ENCODE measurements at regions not wholly inside any gene's neighbourhood (a gene's known extent, or its start where the extent isn't known, plus 50 kb on each side); places are given as distances from the start of the nearest gene placed in this dataset.

DNA sequence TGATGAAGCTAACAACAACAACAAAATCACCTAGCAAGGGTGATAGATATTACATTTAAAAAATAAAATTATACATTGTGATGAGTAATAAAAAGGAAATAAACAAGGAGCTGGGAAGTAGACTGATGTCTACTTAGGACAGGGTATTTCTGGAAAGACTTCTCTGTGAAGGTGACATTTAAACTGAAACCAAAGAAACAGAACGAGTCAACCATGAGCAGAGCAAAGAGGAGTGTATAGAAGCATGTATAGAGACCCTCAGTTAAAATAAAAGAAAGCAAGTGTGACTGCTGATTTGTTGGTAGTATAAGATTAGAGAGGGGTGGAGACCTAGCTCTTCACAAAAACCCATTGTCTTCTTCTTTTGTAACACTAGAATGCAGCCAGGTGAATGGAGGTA is 53.0 kb upstream of the TDRD3 start:
- TF ChIP-seq, protein P1, sequence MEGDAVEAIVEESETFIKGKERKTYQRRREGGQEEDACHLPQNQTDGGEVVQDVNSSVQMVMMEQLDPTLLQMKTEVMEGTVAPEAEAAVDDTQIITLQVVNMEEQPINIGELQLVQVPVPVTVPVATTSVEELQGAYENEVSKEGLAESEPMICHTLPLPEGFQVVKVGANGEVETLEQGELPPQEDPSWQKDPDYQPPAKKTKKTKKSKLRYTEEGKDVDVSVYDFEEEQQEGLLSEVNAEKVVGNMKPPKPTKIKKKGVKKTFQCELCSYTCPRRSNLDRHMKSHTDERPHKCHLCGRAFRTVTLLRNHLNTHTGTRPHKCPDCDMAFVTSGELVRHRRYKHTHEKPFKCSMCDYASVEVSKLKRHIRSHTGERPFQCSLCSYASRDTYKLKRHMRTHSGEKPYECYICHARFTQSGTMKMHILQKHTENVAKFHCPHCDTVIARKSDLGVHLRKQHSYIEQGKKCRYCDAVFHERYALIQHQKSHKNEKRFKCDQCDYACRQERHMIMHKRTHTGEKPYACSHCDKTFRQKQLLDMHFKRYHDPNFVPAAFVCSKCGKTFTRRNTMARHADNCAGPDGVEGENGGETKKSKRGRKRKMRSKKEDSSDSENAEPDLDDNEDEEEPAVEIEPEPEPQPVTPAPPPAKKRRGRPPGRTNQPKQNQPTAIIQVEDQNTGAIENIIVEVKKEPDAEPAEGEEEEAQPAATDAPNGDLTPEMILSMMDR (conservative IDR thresholded peaks at IDR 0.05) = no peak
- Mint-ChIP-seq H3K36me3 (ENCODE audit: insufficient read depth in 1 of 3, low read depth in 3 of 3) (peaks cover 0 to 5% (median 0%) of the 10 kb centered on the region in 3 experiments; a peak in 3 of 7 replicates), H3K9me3 (peaks cover 0 to 6% of the 10 kb centered on the region in 2 experiments; a peak in 2 of 5 replicates), H3K4me3 (no peak overlapping the region), H3K4me1 (peaks cover 9 to 18% of the 10 kb centered on the region in 2 experiments), H3K27ac (no peak overlapping the region), H3K27me3 (ENCODE audit: low read depth) (no peaks in the 10 kb centered on the region; the same call in none of the 2 replicates)
- Histone ChIP-seq H3K27me3 (ENCODE audit: insufficient read depth, low read length) (no peaks in the 10 kb centered on the region), H3K9me3 (ENCODE audit: control insufficient read depth, low read depth, low read length) (no peaks in the 10 kb centered on the region), H3K4me2 (ENCODE audit: insufficient read depth, insufficient read length, low read length) (no peak overlapping the region), H3K27ac (ENCODE audit: insufficient read length, low read depth, low read length) (no peak overlapping the region), H2BK20ac (ENCODE audit: low read depth, low read length, poor library complexity, severe bottlenecking) (no peak overlapping the region), H3K4me1 (ENCODE audit: insufficient read depth, low read length) (no peaks in the 10 kb centered on the region), H3K14ac (ENCODE audit: insufficient read depth, low read length) (no peak overlapping the region), H2BK12ac (ENCODE audit: insufficient read length, low read depth, low read length) (no peak overlapping the region), H4K8ac (replicated peaks; ENCODE audit: insufficient read length, low read depth, low read length) (no peak overlapping the region), H4K20me1 (ENCODE audit: control insufficient read depth, insufficient read depth, insufficient read length) (no peaks in the 10 kb centered on the region), H2BK5ac (ENCODE audit: insufficient read length, low read length) (no peak overlapping the region), H3K56ac (ENCODE audit: insufficient read length, low read depth, low read length) (no peak overlapping the region), H3K9ac (ENCODE audit: extremely low read depth, insufficient read length, low read length) (no peak overlapping the region), H3K4ac (ENCODE audit: low read depth, low read length) (no peak overlapping the region), H2BK120ac (ENCODE audit: low read depth, low read length, poor library complexity, severe bottlenecking) (no peak overlapping the region), H3K23me2 (ENCODE audit: insufficient read length, low read depth, low read length, poor library complexity, severe bottlenecking) (no peaks in the 10 kb centered on the region), H4K5ac (ENCODE audit: insufficient read length, low read depth, low read length) (no peak overlapping the region), H3K23ac (ENCODE audit: insufficient read length, low read depth, low read length) (no peak overlapping the region), H3T11ph (ENCODE audit: low read length) (no peak overlapping the region), H3K79me1 (ENCODE audit: insufficient read depth, low read depth, low read length, poor library complexity, severe bottlenecking) (no peaks in the 10 kb centered on the region), H4K91ac (ENCODE audit: insufficient read length, low read depth, low read length) (no peak overlapping the region), H3K79me2 (ENCODE audit: insufficient read depth, low read length) (no peaks in the 10 kb centered on the region; the same call in 1 of the 2 replicates), H2BK15ac (ENCODE audit: low read depth, low read length) (no peak overlapping the region), H3K18ac (ENCODE audit: insufficient read length, low read depth, low read length) (no peak overlapping the region), H2AFZ (ENCODE audit: low read length) (no peak overlapping the region), H2AK5ac (ENCODE audit: insufficient read length, low read length) (no peak overlapping the region)
- no peak for DNase-seq
- no CpG with 5 or more reads among the region's 1 CpG for WGBS (ENCODE audit: extremely low coverage, insufficient read length, low lambda C conversion rate)

Measured in H9 (cell line).